ENCODE measurements at regions not wholly inside any gene's neighbourhood (a gene's known extent, or its start where the extent isn't known, plus 50 kb on each side); places are given as distances from the start of the nearest gene placed in this dataset.

- TF ChIP-seq CTCF (IDR thresholded peaks at IDR 0.05) (no peak), POLR2A (IDR thresholded peaks at IDR 0.05) (no peak), POLR2AphosphoS5 (IDR thresholded peaks at IDR 0.05) (no peak)
Observed at GRCh38 chr6:139846538-139847456, 472.3 kb upstream of the CITED2 start.
